ENCODE measurements at regions not wholly inside any gene's neighbourhood (a gene's known extent, or its start where the extent isn't known, plus 50 kb on each side); places are given as distances from the start of the nearest gene placed in this dataset.
"Not testable (repeated sequence)": the region's sequence is repeated elsewhere in the genome, so short reads cannot be mapped to it uniquely, and the experiment has no call there.

GRCh38 chr5:57715296-57715695 is 232.7 kb upstream of the ACTBL2 start:
- Histone ChIP-seq H3K4me3 (no peak overlapping the region), H3K9me3 (no peaks in the 10 kb centered on the region), H3K27ac (no peak overlapping the region), H3K27me3 (ENCODE audit: low read depth) (no peaks in the 10 kb centered on the region), H3K36me3 (no peaks in the 10 kb centered on the region), H3K4me1 (no peaks in the 10 kb centered on the region)
- intact Hi-C loops (cut with DNase I), result no loop called here
- TF ChIP-seq CTCF (IDR thresholded peaks at IDR 0.05), result no peak
- ATAC-seq (no peak), DNase-seq (no peak)

- H3K27me3 ChIP-seq (ENCODE audit: low read depth); H3K4me1 ChIP-seq; H3K36me3 ChIP-seq; H3K9me3 ChIP-seq; intact Hi-C loops (cut with DNase I); H3K4me3 ChIP-seq; H3K27ac ChIP-seq; ATAC-seq; DNase-seq: not testable (repeated sequence)
Observed at GRCh38 chr5:57713535-57713934, 230.9 kb upstream of the ACTBL2 start.

GRCh38 chr5:57711946-57712345 is 229.3 kb upstream of the ACTBL2 start:
- no peak overlapping the region for H3K4me3 ChIP-seq
- no peak for TF ChIP-seq CTCF (IDR thresholded peaks at IDR 0.05)
- H3K4me1 ChIP-seq, result no peaks in the 10 kb centered on the region
- no peaks in the 10 kb centered on the region for H3K27me3 ChIP-seq (ENCODE audit: low read depth)
- DNase-seq (no peak), ATAC-seq (no peak)
- intact Hi-C loops (cut with DNase I), result no loop called here
- H3K9me3 ChIP-seq, result no peaks in the 10 kb centered on the region
- H3K36me3 ChIP-seq, result no peaks in the 10 kb centered on the region
- H3K27ac ChIP-seq, result no peak overlapping the region

GRCh38 chr5:57711471-57711870 is 228.9 kb upstream of the ACTBL2 start:
- H3K27me3 ChIP-seq (ENCODE audit: low read depth), result no peaks in the 10 kb centered on the region
- DNase-seq (no peak), ATAC-seq (no peak)
- no peak overlapping the region for H3K4me3 ChIP-seq
- H3K27ac ChIP-seq, result no peak overlapping the region
- H3K4me1 ChIP-seq, result no peaks in the 10 kb centered on the region
- no peaks in the 10 kb centered on the region for H3K9me3 ChIP-seq
- no peak for TF ChIP-seq CTCF (IDR thresholded peaks at IDR 0.05)
- intact Hi-C loops (cut with DNase I), result no loop called here
- H3K36me3 ChIP-seq, result no peaks in the 10 kb centered on the region

GRCh38 chr5:57710126-57710525 is 227.5 kb upstream of the ACTBL2 start:
- DNase-seq, result no peak
- Histone ChIP-seq H3K4me3 (no peak overlapping the region), H3K4me1 (no peaks in the 10 kb centered on the region), H3K27me3 (ENCODE audit: low read depth) (no peaks in the 10 kb centered on the region), H3K9me3 (no peaks in the 10 kb centered on the region), H3K36me3 (no peaks in the 10 kb centered on the region), H3K27ac (no peak overlapping the region)
- TF ChIP-seq CTCF (IDR thresholded peaks at IDR 0.05), result no peak
- ATAC-seq, result no peak
- intact Hi-C loops (cut with DNase I), result no loop called here

GRCh38 chr5:57705769-57706168 is 223.2 kb upstream of the ACTBL2 start:
- intact Hi-C loops (cut with DNase I), result no loop called here
- no peak for TF ChIP-seq CTCF (IDR thresholded peaks at IDR 0.05)
- Histone ChIP-seq H3K9me3 (no peaks in the 10 kb centered on the region), H3K4me1 (no peaks in the 10 kb centered on the region), H3K36me3 (no peaks in the 10 kb centered on the region), H3K27ac (no peak overlapping the region), H3K27me3 (ENCODE audit: low read depth) (no peaks in the 10 kb centered on the region), H3K4me3 (no peak overlapping the region)
- ATAC-seq (no peak), DNase-seq (no peak)

All from lower lobe of right lung (tissue), 2 donors.